Neural cell (in vitro differentiated cells): ENCODE measurements at regions not wholly inside any gene's neighbourhood (a gene's known extent, or its start where the extent isn't known, plus 50 kb on each side); places are given as distances from the start of the nearest gene placed in this dataset.

Source experiments
- H2AFZ ChIP-seq: fragments of 200-600, 300-800 bp; sonication (generic), shearing (Covaris generic); 2 replicates; pipeline ENCODE4 v1.6.0; 2014; ENCODE audit warnings: low read depth, mild to moderate bottlenecking, antibody characterized with exemption, low read length, moderate library complexity
- H3F3A ChIP-seq: fragments of 200-600 bp; shearing (Covaris generic); 2 replicates; pipeline ENCODE4 v1.6.1; 2016; ENCODE audit warnings: mild to moderate bottlenecking, moderate library complexity, mixed read lengths, antibody characterized with exemption, low read length; ENCODE audit not compliant: insufficient read depth, poor library complexity, severe bottlenecking
- H3K27ac ChIP-seq: fragments of 200-600, 300-800 bp; sonication (generic), shearing (Covaris generic); 2 replicates; pipeline ENCODE4 v1.5.1; 2014; ENCODE audit warnings: mild to moderate bottlenecking, low read length, moderate library complexity
- H3K27me3 ChIP-seq: fragments of 300-800, 200-600 bp; sonication (generic), shearing (Covaris generic); 2 replicates; pipeline ENCODE4 v1.6.0; 2014; ENCODE audit warnings: mild to moderate bottlenecking, low read depth, low read length, moderate library complexity; ENCODE audit not compliant: insufficient read depth
- H3K36me3 ChIP-seq: fragments of 300-800, 200-600 bp; sonication (generic), shearing (Covaris generic); 2 replicates; pipeline ENCODE4 v1.5.1; 2014; ENCODE audit warnings: mild to moderate bottlenecking, antibody characterized with exemption, low read length, moderate library complexity; ENCODE audit not compliant: insufficient read depth
- H3K4me2 ChIP-seq: fragments of 300-800, 200-600 bp; sonication (generic), shearing (Covaris generic); 2 replicates; pipeline ENCODE4 v1.6.0; 2014; ENCODE audit warnings: mild to moderate bottlenecking, low read length
- H3K4me3 ChIP-seq: fragments of 300-800, 200-600 bp; sonication (generic), shearing (Covaris generic); 2 replicates; pipeline ENCODE4 v1.5.1; 2014; ENCODE audit warnings: mild to moderate bottlenecking, low read length, moderate library complexity
- H3K79me2 ChIP-seq: fragments of 200-600 bp; shearing (Covaris generic); replicated peaks from 2 replicates; pipeline ENCODE4 v1.6.0; 2014; ENCODE audit warnings: mild to moderate bottlenecking, low read length, moderate library complexity; ENCODE audit not compliant: insufficient read depth
- H3K9ac ChIP-seq: fragments of 300-800, 200-600 bp; sonication (generic), shearing (Covaris generic); 2 replicates; pipeline ENCODE4 v1.6.1; 2016; ENCODE audit warnings: mild to moderate bottlenecking, low read length, mixed read lengths
- H3K9me2 ChIP-seq: fragments of 200-600 bp; shearing (Covaris generic); 2 replicates; pipeline ENCODE4 v1.6.1; 2016; ENCODE audit warnings: mild to moderate bottlenecking, low read length, mixed read lengths; ENCODE audit not compliant: insufficient read depth
- H3K9me3 ChIP-seq: fragments of 200-600, 300-800 bp; sonication (generic), shearing (Covaris generic); 2 replicates; pipeline ENCODE4 v1.6.1; 2016; ENCODE audit warnings: mild to moderate bottlenecking, mixed run types, low read length, moderate library complexity, mixed read lengths
- H4K20me1 ChIP-seq: fragments of 200-600 bp; shearing (Covaris generic); 2 replicates; pipeline ENCODE4 v1.6.1; 2016; ENCODE audit warnings: mild to moderate bottlenecking, mixed run types; ENCODE audit not compliant: insufficient read depth
- CTCF ChIP-seq: fragments of 450-650 bp; IDR thresholded peaks from 2 replicates; pipeline ENCODE4 v1.5.1; 2014; ENCODE audit warnings: antibody characterized with exemption, mild to moderate bottlenecking, moderate library complexity; ENCODE audit not compliant: poor library complexity, severe bottlenecking
- EP300 ChIP-seq: fragments of 450-650 bp; conservative IDR thresholded peaks from 2 replicates; pipeline ENCODE4 v1.6.1; 2014; ENCODE audit warnings: antibody characterized with exemption, mild to moderate bottlenecking, moderate library complexity; ENCODE audit not compliant: poor library complexity, severe bottlenecking
- EZH2 ChIP-seq: fragments of 200-600, 300-800 bp; shearing (Covaris generic), sonication (generic); IDR thresholded peaks from 2 replicates; pipeline ENCODE4 v1.6.1; 2014; ENCODE audit warnings: antibody characterized with exemption, low read length, borderline replicate concordance, mild to moderate bottlenecking; ENCODE audit not compliant: insufficient read depth, poor library complexity, severe bottlenecking
- MXI1 ChIP-seq: fragments of 450-650 bp; conservative IDR thresholded peaks from 2 replicates; pipeline ENCODE4 v1.6.1; 2014; ENCODE audit warnings: antibody characterized with exemption, mild to moderate bottlenecking; ENCODE audit not compliant: poor library complexity, severe bottlenecking
- POLR2AphosphoS5 ChIP-seq: IDR thresholded peaks from 2 replicates; pipeline ENCODE4 v1.6.1; 2012
- RAD21 ChIP-seq: fragments of 450-650 bp; conservative IDR thresholded peaks from 2 replicates; pipeline ENCODE4 v1.6.1; 2014; ENCODE audit warnings: antibody characterized with exemption, mild to moderate bottlenecking, moderate library complexity
- REST ChIP-seq: IDR thresholded peaks from 2 replicates; pipeline ENCODE4 v1.6.1; 2012; ENCODE audit warnings: borderline replicate concordance
- SMC3 ChIP-seq: fragments of 450-650 bp; conservative IDR thresholded peaks from 2 replicates; pipeline ENCODE4 v1.6.1; 2014; ENCODE audit warnings: antibody characterized with exemption, mild to moderate bottlenecking, moderate library complexity; ENCODE audit not compliant: poor library complexity
- TAF1 ChIP-seq: IDR thresholded peaks from 2 replicates; pipeline ENCODE4 v1.6.1; 2012; ENCODE audit warnings: low read depth

GRCh38 chr17:12357600-12357999 lies 308.1 kb upstream of the MYOCD start:
- Histone ChIP-seq H3K27ac (no peak overlapping the region), H4K20me1 (no peaks in the 10 kb centered on the region), H3K4me3 (no peak overlapping the region), H3K79me2 (no peaks in the 10 kb centered on the region), H3F3A (no peaks in the 10 kb centered on the region), H3K9ac (no peak overlapping the region), H2AFZ (no peak overlapping the region), H3K36me3 (no peaks in the 10 kb centered on the region), H3K4me2 (no peak overlapping the region), H3K9me2 (no peaks in the 10 kb centered on the region), H3K9me3 (no peaks in the 10 kb centered on the region), H3K27me3 (no peaks in the 10 kb centered on the region)
- TF ChIP-seq RAD21 = no peak
- no peak for TF ChIP-seq REST
- TF ChIP-seq CTCF = no peak
- TF ChIP-seq SMC3 = no peak

- Histone ChIP-seq H3K36me3 (no peaks in the 10 kb centered on the region), H3K27me3 (no peaks in the 10 kb centered on the region), H3K79me2 (no peaks in the 10 kb centered on the region), H3K9me2 (no peaks in the 10 kb centered on the region), H3K9me3 (no peaks in the 10 kb centered on the region), H2AFZ (no peak overlapping the region), H3K4me3 (no peak overlapping the region), H3K27ac (no peak overlapping the region), H3F3A (no peaks in the 10 kb centered on the region), H4K20me1 (no peaks in the 10 kb centered on the region), H3K9ac (no peak overlapping the region), H3K4me2 (no peak overlapping the region)
- no peak for TF ChIP-seq EZH2
These were observed 307.2 kb upstream of the MYOCD start for GRCh38 chr17:12358477-12358876.

GRCh38 chr17:12362853-12363455 lies 302.7 kb upstream of the MYOCD start:
- Histone ChIP-seq H3K36me3 (no peaks in the 10 kb centered on the region), H2AFZ (no peak overlapping the region)

More at GRCh38 chr17:12362853-12363455, 302.7 kb upstream of the MYOCD start:
- H4K20me1 ChIP-seq = no peaks in the 10 kb centered on the region
- no peaks in the 10 kb centered on the region for H3K9me3 ChIP-seq
- H3K27me3 ChIP-seq = no peaks in the 10 kb centered on the region
- TF ChIP-seq EZH2 = no peak
- TF ChIP-seq MXI1 = no peak
- TF ChIP-seq POLR2AphosphoS5 = no peak
- no peak for TF ChIP-seq SMC3
- TF ChIP-seq EP300 = no peak
- TF ChIP-seq CTCF = no peak
- no peak for TF ChIP-seq TAF1
- no peak for TF ChIP-seq RAD21
- TF ChIP-seq REST = no peak
- no peaks in the 10 kb centered on the region for H3K79me2 ChIP-seq
- H3K4me2 ChIP-seq = no peak overlapping the region
- no peak overlapping the region for H3K27ac ChIP-seq
- H3K9me2 ChIP-seq = no peaks in the 10 kb centered on the region
- H3K4me3 ChIP-seq = no peak overlapping the region
- H3K9ac ChIP-seq = no peak overlapping the region
- no peaks in the 10 kb centered on the region for H3F3A ChIP-seq
